Keratinocyte (primary cell): ENCODE measurements at regions not wholly inside any gene's neighbourhood (a gene's known extent, or its start where the extent isn't known, plus 50 kb on each side); places are given as distances from the start of the nearest gene placed in this dataset.

Experiments used
- DNase-seq: peaks from one replicate; pipeline ENCODE4 v3.0.0-alpha.2; 2011; ENCODE audit warnings: low read depth, missing footprints, low spot score
- FAIRE-seq: peaks from 2 replicates; lab custom pipeline; 2011; peaks lifted over from hg19 to GRCh38; lab: Jason Lieb, UNC
- H2AFZ ChIP-seq: 2 replicates; pipeline ENCODE4 v1.6.0; 2012; ENCODE audit warnings: low read length, control low read depth, inconsistent platforms; ENCODE audit not compliant: control insufficient read depth
- H3K27ac ChIP-seq: 2 replicates; pipeline ENCODE4 v1.5.1; 2011; ENCODE audit warnings: low read length; ENCODE audit not compliant: control insufficient read depth, insufficient read depth
- H3K27me3 ChIP-seq: 3 replicates; pipeline ENCODE4 v1.6.0; 2011; ENCODE audit warnings: low read length; ENCODE audit not compliant: control insufficient read depth, insufficient read depth; ENCODE audit errors: extremely low read depth
- H3K36me3 ChIP-seq, 2 experiments: 2 replicates in 1 of 2; 3 replicates in 1 of 2; pipeline ENCODE4 v1.5.1; 2011; ENCODE audit warnings: low read length in 2 of 2, mild to moderate bottlenecking in 1 of 2; ENCODE audit not compliant: control insufficient read depth in 2 of 2, insufficient read depth in 2 of 2; ENCODE audit errors: extremely low read depth in 1 of 2
- H3K4me1 ChIP-seq: 3 replicates; pipeline ENCODE4 v1.5.1; 2011; ENCODE audit warnings: low read length; ENCODE audit not compliant: control insufficient read depth, insufficient read depth; ENCODE audit errors: extremely low read depth
- H3K4me2 ChIP-seq: 3 replicates; pipeline ENCODE4 v1.6.0; 2011; ENCODE audit warnings: low read depth, low read length; ENCODE audit not compliant: control insufficient read depth, insufficient read depth; ENCODE audit errors: extremely low read depth
- H3K4me3 ChIP-seq, 3 experiments: fragments of 200-600 bp in 1 of 3; sonication (generic) in 1 of 3; 2 replicates in 2 of 3; 3 replicates in 1 of 3; pipeline ENCODE4 v1.5.1; 2011 to 2016; ENCODE audit warnings: low read length in 3 of 3, mild to moderate bottlenecking in 3 of 3, control low read depth in 2 of 3, inconsistent platforms in 1 of 3, low read depth in 1 of 3, mixed read lengths in 1 of 3, mixed run types in 1 of 3, moderate library complexity in 1 of 3; ENCODE audit not compliant: control insufficient read depth in 2 of 3, insufficient read depth in 2 of 3; ENCODE audit errors: extremely low read depth in 1 of 3
- H3K79me2 ChIP-seq: 2 replicates; pipeline ENCODE4 v1.6.0; 2012; ENCODE audit warnings: low read length; ENCODE audit not compliant: control insufficient read depth, insufficient read depth
- H3K9ac ChIP-seq: 3 replicates; pipeline ENCODE4 v1.6.0; 2011; ENCODE audit warnings: low read length; ENCODE audit not compliant: control insufficient read depth, insufficient read depth; ENCODE audit errors: extremely low read depth
- H3K9me1 ChIP-seq: 3 replicates; pipeline ENCODE4 v1.6.0; 2011; ENCODE audit warnings: low read length; ENCODE audit not compliant: control insufficient read depth, insufficient read depth; ENCODE audit errors: extremely low read depth
- H3K9me3 ChIP-seq: 2 replicates; pipeline ENCODE4 v1.5.1; 2012; ENCODE audit warnings: low read depth, low read length; ENCODE audit not compliant: control insufficient read depth
- H4K20me1 ChIP-seq: 3 replicates; pipeline ENCODE4 v1.6.0; 2011; ENCODE audit warnings: low read length; ENCODE audit not compliant: control insufficient read depth, insufficient read depth; ENCODE audit errors: extremely low read depth
- CTCF ChIP-seq, 3 experiments: IDR thresholded peaks in 1 of 3; conservative IDR thresholded peaks in 1 of 3; optimal IDR thresholded peaks in 1 of 3; 2 replicates in 2 of 3; 3 replicates in 1 of 3; pipeline versions ENCODE3 to v1.5.1; 2011; ENCODE audit warnings: low read length in 3 of 3, mild to moderate bottlenecking in 3 of 3, moderate library complexity in 2 of 3, control low read depth in 1 of 3, inconsistent platforms in 1 of 3; ENCODE audit not compliant: insufficient read depth in 2 of 3; ENCODE audit errors: extremely low read depth in 1 of 3
- EZH2 ChIP-seq: IDR thresholded peaks from one replicate; pipeline ENCODE4 v1.6.1; 2012; ENCODE audit warnings: inconsistent platforms, mild to moderate bottlenecking, low read length, moderate library complexity
- dilution Hi-C: fragments of 300-500 bp; cut with MboI; formaldehyde crosslinking; loops from one replicate; pipeline ENCODE4 v1.7.0; 2020; ENCODE audit warnings: low sequenced_read_pairs; ENCODE audit not compliant: extremely low pct_ligation_motif_present

GRCh38 chr4:26020083-26020668 lies 106.2 kb downstream of the SMIM20 start:
- FAIRE-seq (no peak), DNase-seq (no peak)
- Histone ChIP-seq H3K79me2 (no peaks in the 10 kb centered on the region), H3K9me1 (no peaks in the 10 kb centered on the region), H3K4me1 (no peaks in the 10 kb centered on the region), H3K27me3 (peaks cover 8% of the 10 kb centered on the region), H3K9ac (no peak overlapping the region), H3K27ac (no peak overlapping the region), H3K36me3 (no peaks in the 10 kb centered on the region), H3K9me3 (no peaks in the 10 kb centered on the region), H3K4me3 (no peak overlapping the region), H4K20me1 (no peaks in the 10 kb centered on the region), H2AFZ (no peak overlapping the region), H3K4me2 (no peak overlapping the region)
- dilution Hi-C loops, result no loop called here
- no peak for TF ChIP-seq EZH2
- no peak for TF ChIP-seq CTCF (optimal IDR thresholded peaks at IDR 0.05 in 1 of 3, IDR thresholded peaks at IDR 0.05 in 1 of 3, conservative IDR thresholded peaks at IDR 0.05 in 1 of 3; ENCODE audit: extremely low read depth in 1 of 3, insufficient read depth in 2 of 3, low read length in 3 of 3)

- dilution Hi-C loops, result no loop called here
- no peak overlapping the region for H3K4me3 ChIP-seq
- H3K9me3 ChIP-seq, result no peaks in the 10 kb centered on the region
- TF ChIP-seq CTCF (optimal IDR thresholded peaks at IDR 0.05 in 1 of 3, IDR thresholded peaks at IDR 0.05 in 1 of 3, conservative IDR thresholded peaks at IDR 0.05 in 1 of 3; ENCODE audit: extremely low read depth in 1 of 3, insufficient read depth in 2 of 3, low read length in 3 of 3), result no peak
- TF ChIP-seq EZH2, result no peak
- H3K9ac ChIP-seq, result no peak overlapping the region
- H3K27me3 ChIP-seq, result peaks cover 6% of the 10 kb centered on the region
- no peaks in the 10 kb centered on the region for H3K36me3 ChIP-seq
- H3K27ac ChIP-seq, result no peak overlapping the region
- no peak for DNase-seq
- H2AFZ ChIP-seq, result no peak overlapping the region
- H3K4me1 ChIP-seq, result no peaks in the 10 kb centered on the region
- H3K79me2 ChIP-seq, result no peaks in the 10 kb centered on the region
- no peaks in the 10 kb centered on the region for H3K9me1 ChIP-seq
- no peak overlapping the region for H3K4me2 ChIP-seq
- FAIRE-seq, result no peak
- no peaks in the 10 kb centered on the region for H4K20me1 ChIP-seq
These were observed 106.9 kb downstream of the SMIM20 start for GRCh38 chr4:26020881-26021280.
